Activated CD4-positive, alpha-beta T cell treated with anti-CD3 and anti-CD28 coated beads, Interleukin-2, amount 10 ng/mL, durations not matched to agents 7 days and 5 days (primary cell): ENCODE measurements at regions not wholly inside any gene's neighbourhood (a gene's known extent, or its start where the extent isn't known, plus 50 kb on each side); places are given as distances from the start of the nearest gene placed in this dataset.
"Not testable (repeated sequence)": the region's sequence is repeated elsewhere in the genome, so short reads cannot be mapped to it uniquely, and the experiment has no call there.

ENCODE experiments used
- CTCF ChIA-PET: fragments of 350-600 bp; sonication (Branson Sonifier 250); formaldehyde crosslinking; loops from one replicate; lab custom pipeline; 2021; ENCODE audit warnings: antibody characterized with exemption; lab: Charles Lee
- POLR2A ChIA-PET: fragments of 350-600 bp; sonication (Branson Sonifier 250); formaldehyde crosslinking; loops from one replicate; lab custom pipeline; 2021; ENCODE audit warnings: antibody characterized with exemption; lab: Charles Lee
- DNase-seq: peaks from one replicate; pipeline ENCODE4 v3.0.0-alpha.2; 2020
- H3K27ac Mint-ChIP-seq: one replicate; pipeline ENCODE4 v1.8.0; 2021; ENCODE audit warnings: mild to moderate bottlenecking, moderate library complexity, mixed read lengths
- H3K27me3 Mint-ChIP-seq: one replicate; pipeline ENCODE4 v1.8.0; 2021; ENCODE audit warnings: mixed read lengths
- H3K36me3 Mint-ChIP-seq: one replicate; pipeline ENCODE4 v1.8.0; 2021; ENCODE audit warnings: low read depth, mixed read lengths
- H3K4me1 Mint-ChIP-seq: one replicate; pipeline ENCODE4 v1.8.0; 2021; ENCODE audit warnings: mixed read lengths
- H3K4me3 Mint-ChIP-seq: one replicate; pipeline ENCODE4 v1.8.0; 2021; ENCODE audit warnings: mild to moderate bottlenecking, moderate library complexity, mixed read lengths
- H3K9me3 Mint-ChIP-seq: one replicate; pipeline ENCODE4 v1.8.0; 2021; ENCODE audit warnings: mixed read lengths

DNA sequence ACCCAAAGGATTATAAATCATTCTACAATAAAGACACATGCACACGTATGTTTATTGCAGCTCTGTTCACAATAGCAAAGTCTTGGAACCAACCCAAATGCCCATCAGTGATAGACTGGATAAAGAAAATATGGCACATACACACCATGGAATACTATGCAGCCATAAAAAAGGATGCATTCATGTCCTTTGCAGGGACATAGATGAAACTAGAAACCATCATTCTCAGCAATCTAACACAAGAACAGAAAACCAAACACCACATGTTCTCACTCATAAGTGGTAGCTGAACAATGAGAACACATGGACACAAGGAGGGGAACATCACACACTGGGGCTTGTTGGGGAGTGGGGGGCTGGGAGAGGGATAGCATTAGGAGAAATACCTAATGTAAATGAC lies 164.9 kb downstream of the CRPPA start:
- H3K36me3 Mint-ChIP-seq, H3K4me3 Mint-ChIP-seq, POLR2A ChIA-PET, H3K4me1 Mint-ChIP-seq, DNase-seq, H3K27me3 Mint-ChIP-seq, CTCF ChIA-PET, H3K27ac Mint-ChIP-seq: not testable (repeated sequence)
- peaks cover 12% of the 10 kb centered on the region for H3K9me3 Mint-ChIP-seq

DNA sequence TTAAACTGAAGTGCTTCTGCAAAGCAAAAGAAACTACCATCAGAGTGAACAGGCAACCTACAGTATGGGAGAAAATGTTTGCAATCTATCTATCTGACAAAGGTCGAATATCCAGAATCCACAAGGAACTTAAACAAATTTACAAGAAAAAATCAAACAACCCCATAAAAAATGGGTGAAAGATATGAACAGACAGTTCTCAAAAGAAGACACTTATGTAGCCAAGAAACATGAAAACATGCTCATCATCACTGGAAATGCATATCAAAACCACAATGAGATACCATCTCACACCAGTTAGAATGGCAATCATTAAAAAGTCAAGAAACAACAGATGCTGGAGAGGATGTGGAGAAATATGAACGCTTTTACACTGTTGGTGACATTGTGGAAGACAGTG lies 165.4 kb downstream of the CRPPA start:
- POLR2A ChIA-PET, CTCF ChIA-PET, H3K4me3 Mint-ChIP-seq, H3K36me3 Mint-ChIP-seq, H3K4me1 Mint-ChIP-seq, DNase-seq, H3K27me3 Mint-ChIP-seq, H3K27ac Mint-ChIP-seq: not testable (repeated sequence)
- peaks cover 12% of the 10 kb centered on the region for H3K9me3 Mint-ChIP-seq

DNA sequence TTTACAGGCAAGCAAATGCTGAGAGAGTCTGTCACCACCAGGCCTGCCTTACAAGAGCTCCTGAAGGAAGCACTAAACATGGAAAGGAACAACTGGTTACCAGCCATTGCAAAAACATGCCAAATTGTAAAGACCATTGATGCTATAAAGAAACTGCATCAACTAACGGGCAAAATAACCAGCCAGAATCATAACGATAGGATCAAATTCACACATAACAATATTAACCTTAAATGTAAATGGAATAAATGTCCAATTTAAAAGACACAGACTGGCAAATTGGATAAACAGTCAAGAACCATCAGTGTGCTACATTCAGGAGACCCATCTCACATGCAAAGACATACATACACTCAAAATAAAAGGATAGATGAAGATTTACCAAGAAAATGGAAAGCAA lies 170.7 kb downstream of the CRPPA start:
- H3K4me3 Mint-ChIP-seq, H3K27ac Mint-ChIP-seq, H3K36me3 Mint-ChIP-seq, DNase-seq, POLR2A ChIA-PET, H3K27me3 Mint-ChIP-seq, H3K4me1 Mint-ChIP-seq: not testable (repeated sequence)
- peaks cover 15% of the 10 kb centered on the region for H3K9me3 Mint-ChIP-seq
- CTCF ChIA-PET = interaction anchor here (0.7 kb wide), 1 partner anchor 812 kb away, joined by 3 read pairs; no protein-coding TSS in a partner anchor

DNA sequence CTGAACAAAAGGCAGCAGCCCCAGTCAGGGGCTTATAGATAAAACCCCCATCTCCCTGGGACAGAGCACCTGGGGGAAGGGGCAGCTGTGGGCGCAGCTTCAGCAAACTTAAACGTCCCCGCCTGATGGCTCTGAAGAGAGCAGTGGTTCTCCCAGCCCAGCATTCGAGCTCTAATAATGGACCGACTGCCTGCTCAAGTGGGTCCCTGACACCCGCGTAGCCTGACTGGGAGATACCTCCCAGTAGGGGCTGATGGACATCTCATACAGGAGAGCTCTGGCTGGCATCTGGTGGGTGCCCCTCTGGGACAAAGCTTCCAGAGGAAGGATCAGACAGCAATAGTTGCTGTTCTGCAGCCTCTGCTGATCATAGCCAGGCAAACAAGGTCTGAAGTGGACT lies 172.1 kb downstream of the CRPPA start:
- H3K27me3 Mint-ChIP-seq, H3K4me3 Mint-ChIP-seq, POLR2A ChIA-PET, CTCF ChIA-PET, H3K4me1 Mint-ChIP-seq, H3K27ac Mint-ChIP-seq, H3K36me3 Mint-ChIP-seq, DNase-seq: not testable (repeated sequence)
- H3K9me3 Mint-ChIP-seq = peaks cover 11% of the 10 kb centered on the region

DNA sequence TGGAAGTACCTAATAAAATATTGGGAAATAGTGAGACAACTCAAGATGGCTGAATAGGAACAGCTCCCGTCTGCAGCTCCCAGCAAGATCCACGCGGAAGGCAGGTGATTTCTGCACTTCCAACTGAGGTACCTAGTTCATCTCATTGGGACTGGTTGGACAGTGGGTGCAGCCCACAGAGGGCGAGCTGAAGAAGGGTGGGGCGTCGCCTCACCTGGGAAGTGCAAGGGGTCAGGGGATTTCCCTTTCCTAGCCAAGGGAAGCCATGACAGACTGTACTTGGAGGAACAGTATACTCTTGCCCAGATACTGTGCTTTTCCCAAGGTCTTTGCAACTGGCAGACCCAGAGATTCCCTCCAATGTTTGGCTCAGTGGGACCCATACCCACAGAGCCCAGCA lies 172.8 kb downstream of the CRPPA start:
- DNase-seq, H3K4me3 Mint-ChIP-seq, CTCF ChIA-PET, H3K36me3 Mint-ChIP-seq, H3K27ac Mint-ChIP-seq, POLR2A ChIA-PET, H3K4me1 Mint-ChIP-seq, H3K27me3 Mint-ChIP-seq: not testable (repeated sequence)
- H3K9me3 Mint-ChIP-seq = peaks cover 11% of the 10 kb centered on the region

DNA sequence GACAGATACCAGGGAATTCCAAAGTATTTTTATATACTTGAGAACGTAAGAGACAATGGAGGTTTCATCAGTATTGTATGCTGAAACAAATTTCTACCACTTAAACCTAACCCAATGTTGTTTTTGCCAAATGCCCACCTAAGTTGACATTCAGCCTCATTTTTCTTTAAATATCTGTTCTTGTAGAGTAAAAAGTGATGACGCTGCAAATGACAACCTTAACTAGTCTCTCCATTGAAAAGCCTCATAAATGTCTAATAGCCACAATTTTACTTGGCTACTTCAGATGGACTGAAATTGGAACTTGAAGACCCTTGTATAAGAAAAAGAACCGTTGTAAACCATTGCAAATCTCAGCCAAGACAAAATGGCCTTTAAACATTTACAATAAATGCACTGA lies 176.9 kb downstream of the CRPPA start:
- Mint-ChIP-seq H3K36me3 (no peaks in the 10 kb centered on the region), H3K4me3 (no peak overlapping the region), H3K4me1 (no peaks in the 10 kb centered on the region), H3K9me3 (peaks cover 3% of the 10 kb centered on the region), H3K27me3 (no peaks in the 10 kb centered on the region), H3K27ac (no peak overlapping the region)
- ChIA-PET CTCF (no interaction called here), POLR2A (no interaction called here)
- no peak for DNase-seq

DNA sequence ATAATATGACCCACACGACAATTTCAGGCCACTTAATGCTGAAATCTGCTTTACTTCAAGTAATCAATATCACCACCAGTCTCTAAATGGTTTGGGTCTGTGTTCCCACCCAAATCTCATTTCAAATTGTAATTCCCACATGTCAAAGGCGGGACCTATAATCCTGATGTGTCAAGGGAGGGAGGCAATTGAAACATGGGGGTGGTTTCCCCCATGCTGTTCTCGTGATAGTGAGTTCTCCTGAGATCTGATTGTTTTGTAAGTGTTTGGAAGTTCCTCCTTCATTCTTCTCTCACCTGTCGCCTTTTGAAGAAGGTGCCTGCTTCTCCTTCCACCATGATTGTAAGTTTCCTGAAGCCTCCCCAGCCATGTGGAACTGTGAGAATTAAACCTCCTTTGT lies 178.4 kb downstream of the CRPPA start:
- DNase-seq = no peak
- no peaks in the 10 kb centered on the region for H3K27me3 Mint-ChIP-seq
- POLR2A ChIA-PET = no interaction called here
- H3K4me3 Mint-ChIP-seq = no peak overlapping the region
- H3K36me3 Mint-ChIP-seq = no peaks in the 10 kb centered on the region
- no peaks in the 10 kb centered on the region for H3K4me1 Mint-ChIP-seq
- no peak overlapping the region for H3K27ac Mint-ChIP-seq
- CTCF ChIA-PET = no interaction called here
- no peaks in the 10 kb centered on the region for H3K9me3 Mint-ChIP-seq

DNA sequence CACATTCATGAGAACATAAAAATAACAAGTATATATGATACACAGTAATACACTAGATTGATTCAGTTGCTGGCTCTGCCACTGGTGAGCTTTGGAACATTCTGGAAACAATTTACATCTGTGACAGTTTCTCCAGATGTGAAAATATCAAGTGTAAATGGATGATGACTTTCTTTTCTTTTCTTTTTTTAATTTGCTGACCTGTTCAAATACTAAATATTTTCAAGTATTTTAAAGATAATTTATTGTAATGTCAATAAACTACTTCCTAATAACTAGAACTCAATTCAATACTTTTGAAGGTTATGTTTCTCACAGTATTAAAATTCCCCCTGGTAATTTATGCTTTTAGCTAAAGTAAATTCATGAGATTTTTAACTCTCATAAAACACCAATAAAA lies 180.3 kb downstream of the CRPPA start:
- Mint-ChIP-seq H3K4me1 (no peaks in the 10 kb centered on the region), H3K27me3 (no peaks in the 10 kb centered on the region), H3K27ac (no peak overlapping the region), H3K4me3 (no peak overlapping the region), H3K9me3 (no peaks in the 10 kb centered on the region), H3K36me3 (no peaks in the 10 kb centered on the region)
- DNase-seq = no peak
- ChIA-PET POLR2A (no interaction called here), CTCF (no interaction called here)

DNA sequence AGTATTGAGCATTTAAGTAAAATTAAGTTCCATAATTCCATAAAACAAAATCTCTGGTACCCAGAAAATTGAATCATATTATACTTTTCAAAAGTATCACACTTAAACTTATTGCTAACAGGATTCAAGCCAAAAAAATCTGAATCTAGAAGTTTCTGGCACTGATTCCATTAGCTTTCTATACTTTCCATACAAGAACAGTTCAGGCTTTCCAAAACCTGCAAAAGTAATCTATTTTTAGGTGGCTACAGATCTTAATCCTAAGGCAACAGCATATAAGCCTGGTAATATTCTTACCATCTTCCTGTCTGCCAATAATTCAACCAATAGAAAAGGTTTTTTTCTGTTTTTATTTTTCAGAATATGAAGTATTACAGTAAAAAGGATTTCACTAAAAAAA lies 185.0 kb downstream of the CRPPA start:
- no peak overlapping the region for H3K27ac Mint-ChIP-seq
- no peak overlapping the region for H3K4me3 Mint-ChIP-seq
- no peaks in the 10 kb centered on the region for H3K36me3 Mint-ChIP-seq
- POLR2A ChIA-PET = no interaction called here
- peaks cover 9% of the 10 kb centered on the region for H3K9me3 Mint-ChIP-seq
- H3K4me1 Mint-ChIP-seq = no peaks in the 10 kb centered on the region
- CTCF ChIA-PET = no interaction called here
- no peak for DNase-seq
- H3K27me3 Mint-ChIP-seq = no peaks in the 10 kb centered on the region

DNA sequence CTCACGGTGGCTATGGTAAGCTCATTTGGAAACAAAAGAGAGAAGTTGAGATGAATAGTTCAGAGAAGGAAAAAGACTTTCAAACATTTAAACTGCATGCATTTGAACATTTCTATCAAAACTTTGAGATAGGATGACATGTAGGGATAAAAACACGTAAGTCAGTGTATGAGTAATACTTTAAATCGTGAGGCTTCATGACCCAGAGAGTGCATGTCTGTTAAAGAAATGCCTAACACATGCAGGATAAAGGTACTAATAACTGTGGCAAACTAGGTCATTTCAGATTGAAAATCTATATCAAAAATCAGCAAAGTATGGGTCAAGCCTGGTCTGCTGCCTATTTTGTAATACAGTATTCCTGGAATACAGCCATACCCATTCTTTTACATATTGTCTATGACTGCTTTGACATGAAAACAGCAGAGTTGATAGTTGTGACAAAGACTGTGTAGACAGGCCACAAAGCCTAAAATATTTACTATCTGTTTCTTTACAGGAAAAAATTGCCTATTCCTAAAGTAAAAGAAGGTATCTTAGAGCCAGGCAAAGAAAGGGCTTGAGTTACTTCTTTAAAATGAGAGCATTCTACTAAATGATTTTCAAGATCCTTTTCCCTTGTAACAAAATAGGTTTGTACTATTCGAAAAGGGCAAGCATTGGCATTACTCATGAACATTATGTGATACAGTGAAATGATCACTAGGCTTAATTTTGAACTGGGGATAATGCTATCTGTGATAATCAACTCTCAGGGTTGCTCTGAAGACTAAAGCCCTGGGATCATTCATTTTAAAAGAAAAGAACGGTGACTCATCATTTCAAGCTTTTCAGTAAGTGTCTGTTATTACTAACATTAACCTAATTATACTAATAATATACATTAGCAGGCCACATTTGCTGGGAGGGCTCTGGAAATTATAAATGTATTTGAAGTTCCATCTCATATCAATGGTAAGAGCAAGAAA lies 185.9 kb downstream of the CRPPA start:
- no peak overlapping the region for H3K4me3 Mint-ChIP-seq
- no peaks in the 10 kb centered on the region for H3K36me3 Mint-ChIP-seq
- DNase-seq = no peak
- no peaks in the 10 kb centered on the region for H3K4me1 Mint-ChIP-seq
- no peak overlapping the region for H3K27ac Mint-ChIP-seq
- peaks cover 12% of the 10 kb centered on the region for H3K9me3 Mint-ChIP-seq
- H3K27me3 Mint-ChIP-seq = no peaks in the 10 kb centered on the region
- CTCF ChIA-PET = no interaction called here
- POLR2A ChIA-PET = no interaction called here

DNA sequence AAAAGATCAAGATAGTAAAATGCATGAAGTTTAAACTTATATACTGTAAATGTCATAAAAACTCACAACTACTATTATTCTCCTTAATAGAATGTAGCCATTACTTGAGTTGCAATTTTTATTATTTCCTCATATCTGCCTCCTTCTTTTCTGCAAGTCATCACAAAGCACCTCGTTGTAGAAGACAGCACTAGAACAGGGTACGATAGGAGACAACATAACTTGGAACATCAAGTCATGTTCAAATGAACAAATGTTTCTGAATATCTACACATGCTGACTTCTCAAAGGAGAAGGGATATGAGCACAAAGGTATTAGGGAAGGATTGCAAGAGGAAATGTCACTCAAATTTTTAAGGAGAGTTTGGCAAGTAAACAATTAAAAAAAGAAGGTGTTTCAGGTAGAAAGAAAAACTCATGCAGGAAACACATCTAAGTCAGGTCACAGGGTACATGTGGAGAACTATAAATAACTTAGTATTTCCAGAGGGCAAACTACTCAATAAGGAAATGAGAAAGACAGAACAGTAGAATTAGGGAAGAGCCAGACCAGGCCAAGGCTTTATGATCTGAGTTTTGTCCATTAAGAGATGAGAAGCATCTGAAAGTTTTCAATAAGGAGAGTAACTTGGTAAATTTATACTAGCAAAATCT lies 186.7 kb downstream of the CRPPA start:
- ChIA-PET CTCF (no interaction called here), POLR2A (no interaction called here)
- Mint-ChIP-seq H3K27me3 (no peaks in the 10 kb centered on the region), H3K9me3 (peaks cover 18% of the 10 kb centered on the region), H3K4me1 (no peaks in the 10 kb centered on the region), H3K27ac (no peak overlapping the region), H3K36me3 (peaks cover 5% of the 10 kb centered on the region), H3K4me3 (no peak overlapping the region)
- no peak for DNase-seq

DNA sequence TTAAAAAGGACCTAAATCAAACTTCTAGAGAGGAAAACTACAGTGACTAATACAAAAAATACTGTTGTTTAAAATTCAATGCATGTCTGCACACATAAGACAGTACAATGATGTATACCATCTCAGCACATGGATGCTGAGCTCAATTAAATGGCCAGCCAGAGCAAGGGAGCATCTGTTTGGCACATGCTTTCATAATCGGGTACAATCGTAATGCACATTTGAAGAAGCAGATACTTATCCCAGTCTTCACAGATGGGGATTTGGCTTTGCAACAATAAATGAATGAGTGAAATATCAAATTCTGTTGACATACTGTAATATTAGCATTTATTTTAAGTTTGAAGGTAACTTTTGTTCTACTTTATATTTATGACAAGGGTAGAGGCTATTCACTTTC lies 187.8 kb downstream of the CRPPA start:
- no peak overlapping the region for H3K4me3 Mint-ChIP-seq
- peaks cover 20% of the 10 kb centered on the region for H3K9me3 Mint-ChIP-seq

DNA sequence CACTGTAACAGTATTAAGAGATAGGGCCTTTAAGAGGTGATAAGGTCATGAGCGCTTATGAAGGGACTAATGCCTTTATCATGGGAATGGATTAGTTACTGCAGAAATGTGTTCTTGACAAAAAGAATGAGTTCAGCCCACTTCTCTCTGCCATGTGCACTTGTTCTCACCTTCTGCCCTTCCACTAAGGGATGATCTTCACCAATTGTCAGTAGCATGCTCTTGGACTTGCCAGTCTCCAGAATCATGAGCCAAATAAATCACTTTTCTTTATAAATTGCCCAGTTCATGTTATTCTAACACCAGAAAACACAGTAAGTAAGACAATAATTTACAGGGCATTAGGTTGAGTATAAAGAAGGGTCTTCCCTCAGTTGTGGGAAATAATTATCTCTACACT lies 189.1 kb downstream of the CRPPA start:
- Mint-ChIP-seq H3K4me3 (no peak overlapping the region), H3K4me1 (no peaks in the 10 kb centered on the region), H3K36me3 (peaks cover 5% of the 10 kb centered on the region), H3K9me3 (peaks cover 28% of the 10 kb centered on the region), H3K27me3 (peaks cover 6% of the 10 kb centered on the region), H3K27ac (no peak overlapping the region)
- DNase-seq = no peak
- POLR2A ChIA-PET = no interaction called here
- CTCF ChIA-PET = no interaction called here

More for the DNA sequence above, 187.8 kb downstream of the CRPPA start:
- Mint-ChIP-seq H3K27me3 (peaks cover 3% of the 10 kb centered on the region), H3K27ac (no peak overlapping the region), H3K36me3 (peaks cover 5% of the 10 kb centered on the region), H3K4me1 (no peaks in the 10 kb centered on the region)
- ChIA-PET POLR2A (no interaction called here), CTCF (no interaction called here)
- DNase-seq = no peak
